Spinal cord (tissue), 9 donors: ENCODE measurements at regions not wholly inside any gene's neighbourhood (a gene's known extent, or its start where the extent isn't known, plus 50 kb on each side); places are given as distances from the start of the nearest gene placed in this dataset.
A peak's percentile ranks its signal among the peaks of the same experiment; 100 is the strongest.

Source experiments
- DNase-seq, 6 donors: peaks; one replicate each; pipeline versions ENCODE4 v3.0.0 to v3.0.0-alpha.2; 2013 to 2015; ENCODE audit warnings: low spot score in 6 of 6, low read depth in 4 of 6
- H3K27ac ChIP-seq: one replicate; pipeline ENCODE4 v1.5.1; 2013; ENCODE audit warnings: low read depth, low read length, control low read depth
- H3K27me3 ChIP-seq: one replicate; pipeline ENCODE4 v1.6.1; 2013; ENCODE audit warnings: low read length; ENCODE audit not compliant: control insufficient read depth, insufficient read depth
- H3K36me3 ChIP-seq: one replicate; pipeline ENCODE4 v1.6.1; 2013; ENCODE audit warnings: low read length; ENCODE audit not compliant: control insufficient read depth, insufficient read depth
- H3K4me1 ChIP-seq: one replicate; pipeline ENCODE4 v1.6.1; 2013; ENCODE audit warnings: low read length; ENCODE audit not compliant: control insufficient read depth, insufficient read depth
- H3K4me3 ChIP-seq: one replicate; pipeline ENCODE4 v1.5.1; 2013; ENCODE audit warnings: low read depth, low read length, control low read depth
- H3K9me3 ChIP-seq: one replicate; pipeline ENCODE4 v1.6.1; 2013; ENCODE audit warnings: low read length; ENCODE audit not compliant: control insufficient read depth, insufficient read depth
- WGBS: methylation state at CpG from one replicate; pipeline ENCODE4 v1.1.5; 2013; ENCODE audit warnings: missing lambda C conversion rate; ENCODE audit not compliant: insufficient coverage; 5-methylcytosine and 5-hydroxymethylcytosine counted together
- donor health status: healthy.

- H3K27me3 ChIP-seq: no peaks in the 10 kb centered on the region
- no peaks in the 10 kb centered on the region for H3K36me3 ChIP-seq
- H3K27ac ChIP-seq: no peak overlapping the region
- WGBS: no CpG with 5 or more reads among the region's 3 CpGs
- no peaks in the 10 kb centered on the region for H3K9me3 ChIP-seq
- H3K4me3 ChIP-seq: no peak overlapping the region
- no peak for DNase-seq
- peaks cover 4% of the 10 kb centered on the region for H3K4me1 ChIP-seq
Measured at GRCh38 chr3:107205358-107205757, 171.9 kb upstream of the CCDC54 start.

DNA sequence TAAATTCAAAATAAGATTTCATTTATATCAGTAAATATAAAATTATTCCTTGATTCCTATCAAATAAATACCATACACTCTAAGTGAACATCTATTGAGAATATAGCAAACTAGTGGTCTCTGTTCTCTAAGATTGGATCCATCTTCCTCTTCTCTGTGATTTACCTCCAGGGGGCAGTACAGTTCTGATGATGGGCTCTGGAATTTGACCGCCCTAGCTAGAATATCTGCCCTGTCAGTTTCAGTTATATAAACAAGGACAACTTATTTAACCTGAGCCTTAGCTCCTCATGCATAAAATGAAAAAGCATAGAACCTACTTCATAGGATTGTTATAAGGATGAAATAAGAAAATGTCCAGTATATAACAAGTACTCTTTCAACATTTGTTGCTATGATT is 171.1 kb upstream of the CCDC54 start:
- H3K27ac ChIP-seq: no peak overlapping the region
- no peak for DNase-seq
- H3K4me3 ChIP-seq: no peak overlapping the region
- H3K36me3 ChIP-seq: no peaks in the 10 kb centered on the region
- WGBS: no CpG with 5 or more reads among the region's 1 CpG
- peaks cover 4% of the 10 kb centered on the region for H3K4me1 ChIP-seq
- no peaks in the 10 kb centered on the region for H3K27me3 ChIP-seq
- H3K9me3 ChIP-seq: no peaks in the 10 kb centered on the region

DNA sequence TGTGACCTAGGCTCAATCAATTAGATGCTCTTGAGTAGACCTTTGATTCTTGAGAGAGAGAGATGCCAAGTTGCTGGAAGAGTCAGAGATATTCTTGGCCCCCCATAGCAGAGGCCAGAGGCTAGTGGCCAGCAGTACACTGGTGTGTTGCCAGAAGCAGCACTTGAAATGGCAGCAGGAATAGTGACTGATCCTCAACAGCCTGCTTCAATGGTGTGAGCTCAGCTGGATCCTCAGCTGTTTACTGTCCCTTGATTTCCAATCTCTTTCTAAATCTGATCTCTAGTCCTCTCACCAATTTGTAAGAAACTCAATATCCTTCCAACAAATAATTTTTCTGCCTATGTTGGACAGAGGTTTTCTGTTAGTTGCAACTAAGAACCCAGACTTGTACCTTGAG is 170.3 kb upstream of the CCDC54 start:
- Histone ChIP-seq H3K9me3 (no peaks in the 10 kb centered on the region), H3K4me1 (peaks cover 4% of the 10 kb centered on the region), H3K27ac (peak overlapping the region; percentile 55), H3K36me3 (no peaks in the 10 kb centered on the region), H3K4me3 (no peak overlapping the region), H3K27me3 (no peaks in the 10 kb centered on the region)
- no peak for DNase-seq

- no peaks in the 10 kb centered on the region for H3K27me3 ChIP-seq
- H3K36me3 ChIP-seq: no peaks in the 10 kb centered on the region
- peak in 5 of 6 donors; percentile 36 to 90 (median 62) for DNase-seq
- H3K27ac ChIP-seq: peak overlapping the region; percentile 80
- peaks cover 4% of the 10 kb centered on the region for H3K4me1 ChIP-seq
- H3K9me3 ChIP-seq: no peaks in the 10 kb centered on the region
- no peak overlapping the region for H3K4me3 ChIP-seq
Measured at GRCh38 chr3:107208100-107208499, 169.1 kb upstream of the CCDC54 start.

DNA sequence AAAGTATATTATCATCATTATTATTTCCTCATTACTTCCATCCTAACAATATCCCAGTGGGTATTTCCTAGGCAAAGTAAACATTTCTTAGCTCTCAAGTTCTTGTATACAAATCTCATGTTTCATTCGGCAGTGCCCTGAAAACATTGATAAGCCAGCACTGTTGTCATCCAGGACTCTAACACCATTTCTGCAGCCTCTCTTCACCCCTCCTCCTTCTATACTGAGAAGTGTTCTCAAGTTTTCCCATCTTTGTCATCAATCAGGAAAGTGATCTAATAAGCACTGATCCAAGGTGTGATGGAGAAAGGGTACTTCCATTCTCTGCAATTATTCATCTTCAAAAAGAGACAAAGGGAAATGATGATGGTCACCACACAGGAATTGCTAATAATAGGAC is 168.4 kb upstream of the CCDC54 start:
- Histone ChIP-seq H3K27ac (peak overlapping the region; percentile 80), H3K4me1 (peaks cover 4% of the 10 kb centered on the region), H3K4me3 (no peak overlapping the region), H3K9me3 (no peaks in the 10 kb centered on the region), H3K36me3 (no peaks in the 10 kb centered on the region), H3K27me3 (no peaks in the 10 kb centered on the region)
- WGBS: 40% methylated on average over 1 of the region's 1 CpG
- no peak for DNase-seq

DNA sequence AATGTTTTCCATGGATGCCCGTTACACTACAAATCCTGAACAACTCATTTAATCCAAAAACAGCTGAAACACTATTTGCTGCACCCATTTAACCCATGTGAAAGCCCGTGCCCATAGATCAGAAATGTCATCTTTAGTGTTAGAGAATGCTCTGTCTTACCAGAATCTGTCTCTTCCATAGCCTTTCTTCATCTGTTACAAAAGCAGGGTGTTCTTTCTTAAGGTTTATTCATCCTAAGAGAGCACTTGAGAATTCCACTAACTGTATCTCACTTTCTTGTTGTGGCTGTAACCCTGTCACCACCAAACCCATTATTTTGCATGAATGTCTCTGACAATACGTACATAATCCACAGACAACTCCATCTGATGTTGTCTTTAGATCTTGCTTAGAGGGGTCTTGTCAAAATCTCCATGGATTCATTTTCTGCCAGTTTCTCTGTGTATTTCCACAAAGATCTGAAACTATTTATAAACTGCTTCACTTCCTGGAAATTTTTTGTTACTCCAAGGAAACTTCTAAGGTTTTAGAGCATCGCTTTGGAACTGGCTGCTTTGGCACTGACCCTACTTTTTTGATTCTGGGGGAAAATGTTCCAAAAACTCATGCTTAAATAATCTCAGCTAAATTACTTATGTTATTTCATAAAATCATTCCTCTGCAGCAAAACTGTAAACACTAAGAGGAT is 167.8 kb upstream of the CCDC54 start:
- Histone ChIP-seq H3K9me3 (no peaks in the 10 kb centered on the region), H3K4me1 (peaks cover 4% of the 10 kb centered on the region), H3K4me3 (no peak overlapping the region), H3K27ac (peak overlapping the region; percentile 45), H3K36me3 (no peaks in the 10 kb centered on the region), H3K27me3 (no peaks in the 10 kb centered on the region)
- WGBS: 20% methylated on average over 1 of the region's 4 CpGs
- peak in 2 of 6 donors; percentile 36 to 42 for DNase-seq

- DNase-seq: no peak
- Histone ChIP-seq H3K27me3 (no peaks in the 10 kb centered on the region), H3K27ac (no peak overlapping the region), H3K36me3 (no peaks in the 10 kb centered on the region), H3K4me1 (peaks cover 4% of the 10 kb centered on the region), H3K4me3 (no peak overlapping the region), H3K9me3 (no peaks in the 10 kb centered on the region)
- 75% methylated on average over 1 of the region's 1 CpG for WGBS
Measured at GRCh38 chr3:107211608-107212007, 165.6 kb upstream of the CCDC54 start.

DNA sequence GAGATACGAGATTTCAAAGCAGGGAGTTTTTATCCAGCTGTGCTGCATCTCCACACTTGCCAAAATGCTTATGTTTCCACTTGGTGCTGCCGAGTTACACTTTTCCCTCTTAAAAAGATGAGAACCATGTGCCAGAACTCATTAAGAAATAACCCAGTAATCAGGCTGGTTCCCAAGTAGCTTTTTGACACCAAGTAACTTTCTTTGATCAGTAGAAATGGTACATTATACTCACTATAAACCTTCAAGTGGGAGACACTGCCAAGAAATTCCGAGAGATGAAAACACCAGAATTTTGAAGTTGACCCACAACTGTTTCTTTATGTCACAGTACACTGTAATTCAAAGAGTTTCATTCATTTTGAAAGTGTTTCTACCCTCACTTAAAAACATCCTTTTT is 164.6 kb upstream of the CCDC54 start:
- H3K27me3 ChIP-seq: no peaks in the 10 kb centered on the region
- H3K9me3 ChIP-seq: no peaks in the 10 kb centered on the region
- H3K4me1 ChIP-seq: no peaks in the 10 kb centered on the region
- WGBS: no CpG with 5 or more reads among the region's 3 CpGs
- no peak overlapping the region for H3K4me3 ChIP-seq
- H3K27ac ChIP-seq: peak overlapping the region; percentile 43
- H3K36me3 ChIP-seq: no peaks in the 10 kb centered on the region
- DNase-seq: peak in 1 of 6 donors; percentile 26

DNA sequence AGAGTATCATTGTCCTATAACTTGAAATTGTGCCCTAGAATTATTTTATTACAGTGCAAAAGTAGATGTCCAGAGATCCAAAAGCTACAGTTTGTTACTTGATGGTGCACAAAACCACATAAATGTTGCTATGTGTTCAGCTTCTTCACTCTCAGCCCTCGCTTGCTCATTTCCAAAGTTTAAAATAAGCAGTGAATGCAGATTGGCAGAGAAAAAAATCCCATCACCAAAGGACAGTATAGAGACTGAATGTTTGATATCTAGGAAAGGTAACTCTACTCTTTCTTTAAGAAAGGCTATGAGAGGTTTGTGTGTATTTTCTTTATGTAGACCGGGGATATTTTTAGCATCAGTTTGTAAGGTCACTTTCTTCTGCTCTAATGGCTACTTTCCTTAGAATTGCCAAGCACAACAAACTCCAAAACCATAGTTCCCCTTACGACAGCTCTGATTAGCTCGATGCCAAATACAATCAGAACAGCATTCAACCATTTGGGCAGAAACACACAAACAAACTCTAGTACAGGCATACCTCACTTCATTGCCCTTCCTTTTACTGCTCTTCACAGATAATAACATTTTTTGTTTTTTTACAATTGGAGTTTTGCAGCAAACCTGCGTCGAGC is 164.1 kb upstream of the CCDC54 start:
- Histone ChIP-seq H3K27me3 (no peaks in the 10 kb centered on the region), H3K27ac (peak overlapping the region; percentile 43), H3K9me3 (no peaks in the 10 kb centered on the region), H3K4me1 (no peaks in the 10 kb centered on the region), H3K36me3 (no peaks in the 10 kb centered on the region), H3K4me3 (no peak overlapping the region)
- 50% methylated on average over 2 of the region's 6 CpGs for WGBS
- no peak for DNase-seq

DNA sequence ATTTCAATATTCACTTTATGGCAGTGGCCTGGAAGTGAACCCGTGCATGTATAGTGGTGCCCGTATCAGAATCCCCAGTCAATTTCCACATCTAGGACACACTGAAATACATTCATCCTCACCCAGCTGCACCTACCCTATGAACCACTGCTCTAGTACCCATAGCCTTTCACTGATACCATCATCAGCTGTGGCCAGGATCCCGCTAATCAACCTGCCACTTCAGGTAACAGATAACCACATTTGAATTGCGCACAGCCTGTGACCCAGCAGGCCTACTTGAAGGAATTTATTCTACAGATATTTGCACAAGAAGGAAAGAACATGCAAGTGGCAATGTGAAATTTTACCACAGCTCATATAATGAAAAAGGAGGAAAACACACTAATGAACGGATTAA is 161.0 kb upstream of the CCDC54 start:
- no peak overlapping the region for H3K27ac ChIP-seq

More for the DNA sequence above, 161.0 kb upstream of the CCDC54 start:
- DNase-seq: no peak
- Histone ChIP-seq H3K4me1 (no peaks in the 10 kb centered on the region), H3K36me3 (no peaks in the 10 kb centered on the region), H3K9me3 (no peaks in the 10 kb centered on the region), H3K27me3 (no peaks in the 10 kb centered on the region), H3K4me3 (no peak overlapping the region)
- WGBS: 93% methylated on average over 2 of the region's 5 CpGs
